Endothelial cell of umbilical vein (primary cell): ENCODE measurements at regions not wholly inside any gene's neighbourhood (a gene's known extent, or its start where the extent isn't known, plus 50 kb on each side); places are given as distances from the start of the nearest gene placed in this dataset.

ENCODE experiments used
- BruUV-seq: library from RNA; stranded (reverse); fragments of 400-500 nt; replicated peaks from 2 replicates; lab custom pipeline; 2021; lab: Mats Ljungman, UMichigan
- CTCF ChIA-PET: fragments of 300-600, 350-600 bp; sonication (Branson Sonifier 250); formaldehyde crosslinking; loops from one replicate; lab custom pipeline; 2021; ENCODE audit warnings: antibody characterized with exemption, inconsistent platforms; lab: Charles Lee
- POLR2A ChIA-PET: fragments of 300-600, 350-600 bp; sonication (Branson Sonifier 250); formaldehyde crosslinking; loops from one replicate; lab custom pipeline; 2021; ENCODE audit warnings: antibody characterized with exemption, inconsistent platforms; lab: Charles Lee
- DNase-seq: peaks from one replicate; pipeline ENCODE4 v3.0.0-alpha.2; 2011; ENCODE audit warnings: low read depth, low spot score
- FAIRE-seq: peaks from 2 replicates; lab custom pipeline; 2011; peaks lifted over from hg19 to GRCh38; lab: Jason Lieb, UNC
- H2AFZ ChIP-seq: 2 replicates; pipeline ENCODE4 v1.6.0; 2012; ENCODE audit warnings: low read depth, low read length, control low read depth, inconsistent platforms
- H3K27ac ChIP-seq: 2 replicates; pipeline ENCODE4 v1.5.1; 2011; ENCODE audit warnings: low read depth, mild to moderate bottlenecking, control low read depth, low read length, moderate library complexity; ENCODE audit not compliant: insufficient read depth
- H3K27me3 ChIP-seq, 2 experiments: 2 replicates each; pipeline versions ENCODE4 v1.6.0 to v1.6.1; 2011; ENCODE audit warnings: low read length in 2 of 2, mixed read lengths in 1 of 2; ENCODE audit not compliant: control insufficient read depth in 2 of 2, insufficient read depth in 2 of 2
- H3K36me3 ChIP-seq, 2 experiments: 2 replicates in 1 of 2; 3 replicates in 1 of 2; pipeline ENCODE4 v1.5.1; 2011; ENCODE audit warnings: low read length in 2 of 2, mild to moderate bottlenecking in 1 of 2, moderate library complexity in 1 of 2; ENCODE audit not compliant: control insufficient read depth in 2 of 2, insufficient read depth in 2 of 2; ENCODE audit errors: extremely low read depth in 1 of 2
- H3K4me1 ChIP-seq: 3 replicates; pipeline ENCODE4 v1.5.1; 2011; ENCODE audit warnings: mild to moderate bottlenecking, low read length; ENCODE audit not compliant: control insufficient read depth, insufficient read depth; ENCODE audit errors: extremely low read depth
- H3K4me2 ChIP-seq: 2 replicates; pipeline ENCODE4 v1.6.1; 2011; ENCODE audit warnings: low read length, control low read depth, mixed read lengths; ENCODE audit not compliant: insufficient read depth
- H3K4me3 ChIP-seq, 3 experiments: fragments of 200-600 bp in 1 of 3; sonication (generic), shearing (Covaris generic) in 1 of 3; replicated peaks in 1 of 3; 2 replicates each; pipeline ENCODE4 v1.5.1; 2011 to 2016; ENCODE audit warnings: control low read depth in 3 of 3, low read length in 3 of 3, mild to moderate bottlenecking in 2 of 3, inconsistent platforms in 1 of 3, low read depth in 1 of 3, moderate library complexity in 1 of 3; ENCODE audit not compliant: insufficient read depth in 1 of 3
- H3K79me2 ChIP-seq: 2 replicates; pipeline ENCODE4 v1.6.0; 2012; ENCODE audit warnings: low read length, inconsistent platforms; ENCODE audit not compliant: control insufficient read depth, insufficient read depth
- H3K9ac ChIP-seq: replicated peaks from 2 replicates; pipeline ENCODE3; 2011; ENCODE audit warnings: low read length, control low read depth; ENCODE audit not compliant: insufficient read depth; ENCODE audit errors: extremely low read depth
- H3K9me1 ChIP-seq: replicated peaks from 3 replicates; pipeline ENCODE4 v1.6.0; 2011; ENCODE audit warnings: mild to moderate bottlenecking, low read length; ENCODE audit not compliant: control insufficient read depth, insufficient read depth; ENCODE audit errors: extremely low read depth
- H3K9me3 ChIP-seq: replicated peaks from 2 replicates; pipeline ENCODE4 v1.5.1; 2012; ENCODE audit warnings: low read length, inconsistent platforms; ENCODE audit not compliant: control insufficient read depth, insufficient read depth
- H4K20me1 ChIP-seq: replicated peaks from 2 replicates; pipeline ENCODE3; 2011; ENCODE audit warnings: mild to moderate bottlenecking, low read length; ENCODE audit not compliant: control insufficient read depth, insufficient read depth; ENCODE audit errors: extremely low read depth
- EZH2 ChIP-seq: IDR thresholded peaks from 2 replicates; pipeline ENCODE4 v1.6.1; 2012; ENCODE audit warnings: borderline replicate concordance, low read depth, mild to moderate bottlenecking, moderate library complexity, low read length, inconsistent platforms; ENCODE audit not compliant: severe bottlenecking
- FOS ChIP-seq: IDR thresholded peaks from 2 replicates; pipeline ENCODE4 v1.6.1; 2011; ENCODE audit warnings: mild to moderate bottlenecking, low read length, moderate library complexity, borderline replicate concordance; ENCODE audit not compliant: insufficient read depth
- GATA2 ChIP-seq: IDR thresholded peaks from 2 replicates; pipeline ENCODE4 v1.7.0; 2011; ENCODE audit warnings: low read depth, mild to moderate bottlenecking, moderate library complexity, mixed read lengths, low read length; ENCODE audit not compliant: insufficient read length, insufficient read depth
- JUN ChIP-seq: IDR thresholded peaks from 2 replicates; pipeline ENCODE4 v1.6.1; 2011; ENCODE audit warnings: borderline replicate concordance, low read depth; ENCODE audit not compliant: insufficient read length, insufficient read depth
- MYC ChIP-seq: IDR thresholded peaks from one replicate; pipeline ENCODE4 v1.6.1; 2011; ENCODE audit warnings: mild to moderate bottlenecking, low read depth, low read length
- POLR2A ChIP-seq: IDR thresholded peaks from 2 replicates; pipeline ENCODE4 v1.6.1; 2012; ENCODE audit warnings: low read depth, mild to moderate bottlenecking, control low read depth, low read length
- POLR2AphosphoS5 ChIP-seq: IDR thresholded peaks from 2 replicates; pipeline ENCODE4 v1.6.1; 2012; ENCODE audit warnings: low read depth, mild to moderate bottlenecking, control low read depth, low read length, moderate library complexity; ENCODE audit not compliant: insufficient read depth
- dilution Hi-C: fragments of 300-500 bp; cut with MboI; formaldehyde crosslinking; loops from one replicate; pipeline ENCODE4 v1.15.0; 2019; ENCODE audit warnings: low sequenced_read_pairs; ENCODE audit not compliant: extremely low pct_ligation_motif_present
- intact Hi-C: fragments of 100-400 bp; cut with micrococcal nuclease; formaldehyde crosslinking; loops from one replicate; pipeline ENCODE4 v1.10.0; 2022
- TF ChIP-seq, protein P1 (sequence below): IDR thresholded peaks from 2 replicates; pipeline ENCODE4 v1.6.1; 2011; ENCODE audit not compliant: insufficient read depth, insufficient read length
- TF ChIP-seq, protein P2 (sequence below), 2 donors: IDR thresholded peaks; 1 replicate in 1 of 2; 2 replicates in 1 of 2; pipeline ENCODE4 v1.5.1; 2011; ENCODE audit warnings: low read length in 2 of 2, mild to moderate bottlenecking in 2 of 2, moderate library complexity in 2 of 2, control low read depth in 1 of 2, inconsistent platforms in 1 of 2, low read depth in 1 of 2; ENCODE audit not compliant: insufficient read depth in 1 of 2; ENCODE audit errors: extremely low read depth in 1 of 2

- CTCF ChIA-PET: no interaction called here
Observed at GRCh38 chr4:169881769-169882168, 124.0 kb upstream of the HPF1 start.

GRCh38 chr4:169870507-169870906 is 112.8 kb upstream of the HPF1 start:
- H3K4me2 ChIP-seq: no peak overlapping the region
- no peak overlapping the region for H3K4me3 ChIP-seq
- intact Hi-C loops: no loop called here
- no peak for TF ChIP-seq MYC
- no peak for TF ChIP-seq POLR2AphosphoS5
- TF ChIP-seq, protein P1, sequence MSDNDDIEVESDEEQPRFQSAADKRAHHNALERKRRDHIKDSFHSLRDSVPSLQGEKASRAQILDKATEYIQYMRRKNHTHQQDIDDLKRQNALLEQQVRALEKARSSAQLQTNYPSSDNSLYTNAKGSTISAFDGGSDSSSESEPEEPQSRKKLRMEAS: no peak
- TF ChIP-seq, protein P2, sequence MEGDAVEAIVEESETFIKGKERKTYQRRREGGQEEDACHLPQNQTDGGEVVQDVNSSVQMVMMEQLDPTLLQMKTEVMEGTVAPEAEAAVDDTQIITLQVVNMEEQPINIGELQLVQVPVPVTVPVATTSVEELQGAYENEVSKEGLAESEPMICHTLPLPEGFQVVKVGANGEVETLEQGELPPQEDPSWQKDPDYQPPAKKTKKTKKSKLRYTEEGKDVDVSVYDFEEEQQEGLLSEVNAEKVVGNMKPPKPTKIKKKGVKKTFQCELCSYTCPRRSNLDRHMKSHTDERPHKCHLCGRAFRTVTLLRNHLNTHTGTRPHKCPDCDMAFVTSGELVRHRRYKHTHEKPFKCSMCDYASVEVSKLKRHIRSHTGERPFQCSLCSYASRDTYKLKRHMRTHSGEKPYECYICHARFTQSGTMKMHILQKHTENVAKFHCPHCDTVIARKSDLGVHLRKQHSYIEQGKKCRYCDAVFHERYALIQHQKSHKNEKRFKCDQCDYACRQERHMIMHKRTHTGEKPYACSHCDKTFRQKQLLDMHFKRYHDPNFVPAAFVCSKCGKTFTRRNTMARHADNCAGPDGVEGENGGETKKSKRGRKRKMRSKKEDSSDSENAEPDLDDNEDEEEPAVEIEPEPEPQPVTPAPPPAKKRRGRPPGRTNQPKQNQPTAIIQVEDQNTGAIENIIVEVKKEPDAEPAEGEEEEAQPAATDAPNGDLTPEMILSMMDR (IDR thresholded peaks at IDR 0.05; ENCODE audit: extremely low read depth in 1 of 2, insufficient read depth in 1 of 2, low read depth in 1 of 2, low read length in 2 of 2): no peak
- no peak for TF ChIP-seq JUN
- no peak for TF ChIP-seq GATA2
- no peak for TF ChIP-seq POLR2A
- TF ChIP-seq FOS: no peak
- no peak for TF ChIP-seq EZH2
- H3K27me3 ChIP-seq: no peaks in the 10 kb centered on the region
- ChIA-PET POLR2A (no interaction called here), CTCF (interaction anchor here (1.2 kb wide), 1 partner anchor 60 kb away, joined by 3 read pairs; no protein-coding TSS in a partner anchor)
- no peak overlapping the region for H3K27ac ChIP-seq
- no peak for DNase-seq
- no peaks in the 10 kb centered on the region for H4K20me1 ChIP-seq
- no peaks in the 10 kb centered on the region for H3K4me1 ChIP-seq
- dilution Hi-C loops: no loop called here
- no TSS peak for BruUV-seq
- H3K9me3 ChIP-seq: no peaks in the 10 kb centered on the region
- H3K79me2 ChIP-seq: no peaks in the 10 kb centered on the region
- H3K36me3 ChIP-seq: no peaks in the 10 kb centered on the region
- H3K9me1 ChIP-seq: no peaks in the 10 kb centered on the region
- no peak overlapping the region for H2AFZ ChIP-seq
- no peak overlapping the region for H3K9ac ChIP-seq
- no peak for FAIRE-seq

More at GRCh38 chr4:169881769-169882168, 124.0 kb upstream of the HPF1 start:
- Histone ChIP-seq H3K4me1 (no peaks in the 10 kb centered on the region), H3K27me3 (no peaks in the 10 kb centered on the region), H3K9ac (no peak overlapping the region), H3K36me3 (no peaks in the 10 kb centered on the region), H3K27ac (no peak overlapping the region), H3K79me2 (no peaks in the 10 kb centered on the region), H3K9me3 (no peaks in the 10 kb centered on the region), H4K20me1 (no peaks in the 10 kb centered on the region), H3K4me3 (no peak overlapping the region), H3K9me1 (no peaks in the 10 kb centered on the region), H3K4me2 (no peak overlapping the region), H2AFZ (no peak overlapping the region)
- TF ChIP-seq, protein P1: no peak
- no peak for TF ChIP-seq POLR2A
- no peak for TF ChIP-seq POLR2AphosphoS5
- no peak for TF ChIP-seq FOS
- BruUV-seq: no TSS peak
- FAIRE-seq (no peak), DNase-seq (no peak)
- POLR2A ChIA-PET: no interaction called here
- intact Hi-C loops (no loop called here), dilution Hi-C loops (no loop called here)
